SW 1271 (cell line): ENCODE measurements at regions not wholly inside any gene's neighbourhood (a gene's known extent, or its start where the extent isn't known, plus 50 kb on each side); places are given as distances from the start of the nearest gene placed in this dataset.

ENCODE experiments used
- DNase-seq, 2 experiments: peaks; one replicate each; lab custom pipeline; 2025; lab: John Stamatoyannopoulos, UW

DNA sequence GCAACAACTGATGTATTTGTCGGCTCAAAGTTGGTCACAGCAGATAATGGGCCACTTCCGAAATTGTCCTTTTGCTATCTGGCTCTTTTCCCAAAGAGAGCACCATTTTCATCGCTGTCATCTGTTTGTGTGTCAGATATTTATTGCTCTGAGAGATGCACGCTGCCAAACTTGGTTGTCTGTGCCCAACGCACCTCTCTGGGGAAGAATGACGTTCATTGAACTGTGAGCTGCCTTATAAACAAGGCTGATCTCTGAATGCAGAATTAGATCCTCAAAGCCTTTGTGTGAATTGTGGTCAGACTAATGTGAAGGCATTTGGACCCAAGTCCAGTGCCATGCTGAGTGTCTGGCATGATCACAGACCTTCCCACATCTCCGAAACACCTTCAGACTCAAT is 174.7 kb upstream of the LYZL1 start:
- no peak for DNase-seq

DNA sequence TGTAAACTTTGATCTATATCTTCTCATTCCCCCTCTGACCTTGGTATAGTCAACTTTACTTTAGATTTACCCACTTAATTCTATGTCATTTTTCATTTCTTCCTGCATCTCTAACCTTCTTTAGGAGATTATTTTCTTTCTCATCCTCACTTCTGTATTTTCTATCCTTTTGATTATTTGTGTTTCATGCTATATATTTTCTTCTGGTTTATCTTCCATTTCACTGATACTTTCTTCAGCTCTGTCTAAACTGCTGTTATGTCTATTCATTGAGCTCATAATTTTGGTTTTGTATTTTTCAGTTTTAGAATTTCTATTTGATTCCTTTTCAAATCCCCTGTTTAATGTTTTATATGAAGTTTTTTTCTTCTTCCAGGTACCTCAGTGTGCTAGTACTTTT is 171.1 kb upstream of the LYZL1 start:
- DNase-seq, result no peak

DNA sequence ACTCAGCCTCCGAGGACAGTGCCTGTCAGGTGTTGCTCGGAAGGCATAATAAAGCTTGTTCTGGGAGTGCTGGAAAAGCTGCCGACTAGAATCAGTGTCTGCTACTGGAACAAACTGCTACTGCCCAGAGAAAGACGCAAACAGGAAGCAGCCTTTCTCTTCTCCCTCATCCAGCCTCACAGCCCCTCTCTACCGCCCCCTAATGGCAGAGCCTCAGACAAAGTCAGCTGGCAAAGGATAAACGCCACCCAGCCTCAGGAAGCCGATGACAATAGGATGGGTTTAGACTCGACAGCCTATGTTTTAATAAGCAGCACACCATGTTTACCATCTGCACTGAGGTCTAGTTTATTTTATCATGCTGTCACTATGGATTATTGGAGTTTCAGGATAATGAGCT is 169.5 kb upstream of the LYZL1 start:
- DNase-seq, result no peak

DNA sequence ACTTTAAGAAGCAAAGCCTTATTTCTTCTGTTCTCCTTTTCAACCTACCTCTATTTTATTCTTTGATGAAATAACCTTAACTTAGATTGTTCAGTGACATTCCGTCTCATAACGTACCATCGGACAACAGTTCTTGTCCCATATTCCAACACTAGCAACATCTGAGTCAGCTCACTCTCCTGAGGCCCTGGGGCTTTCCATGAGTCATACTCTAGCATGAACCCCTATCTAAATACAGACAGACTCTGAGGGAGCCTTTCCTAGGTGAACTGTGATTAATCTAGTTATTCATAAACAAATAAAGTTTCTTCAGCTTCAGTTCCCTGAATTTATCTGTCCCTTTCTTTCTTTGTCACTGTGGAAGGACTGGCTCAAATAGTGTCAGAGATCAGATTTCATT is 168.7 kb upstream of the LYZL1 start:
- peak in 1 of 2 experiments; percentile 22 for DNase-seq

DNA sequence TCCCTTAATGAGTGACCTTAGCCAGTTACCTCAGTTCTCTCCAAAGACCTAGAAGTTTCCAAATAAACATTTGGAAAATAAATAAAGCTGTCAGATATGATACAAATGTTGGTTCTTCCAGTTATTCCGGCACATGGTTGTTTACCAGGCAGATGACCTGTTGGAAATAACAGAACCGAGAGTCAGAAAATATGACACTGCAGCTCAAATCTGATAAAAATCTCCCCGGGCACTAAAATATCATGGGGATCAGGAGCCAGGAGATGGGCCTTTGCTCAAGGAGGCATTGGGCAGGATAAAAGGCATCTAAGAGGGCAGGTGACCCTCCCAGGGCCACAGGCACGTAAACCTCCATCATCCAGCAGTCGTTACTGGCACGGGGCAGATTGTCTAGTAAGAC is 164.0 kb upstream of the LYZL1 start:
- DNase-seq, result no peak

DNA sequence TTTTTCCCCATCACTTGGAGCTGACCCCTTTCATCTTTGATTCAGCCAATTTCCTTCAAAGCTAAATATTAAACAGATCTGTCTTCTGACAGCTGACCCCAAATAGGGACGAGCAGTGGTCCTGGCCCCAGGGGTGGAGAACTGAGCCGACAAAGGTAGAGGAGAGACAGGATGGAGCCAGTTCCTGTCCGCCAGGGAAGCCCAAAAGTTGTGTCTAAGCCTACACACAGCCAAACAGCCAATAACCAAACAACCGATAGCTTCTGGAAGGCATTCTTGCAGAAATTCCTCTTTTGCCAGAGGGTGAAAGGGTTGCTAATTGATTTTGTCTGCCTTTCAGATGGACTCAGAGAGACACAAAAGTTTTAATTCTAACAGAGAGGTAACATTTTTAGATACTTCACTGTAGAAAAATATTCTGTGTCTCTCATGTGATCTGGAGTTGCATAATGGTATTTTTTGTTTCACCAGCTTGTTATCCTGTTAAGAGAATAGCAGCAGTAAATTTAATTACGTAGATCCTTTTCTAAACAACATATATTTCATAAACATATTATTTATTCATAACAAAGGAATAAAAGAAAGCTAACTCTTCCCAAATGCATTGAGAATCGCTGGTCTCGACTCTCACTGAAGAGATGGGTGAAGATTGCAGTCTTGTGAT is 161.7 kb upstream of the LYZL1 start:
- DNase-seq, result no peak

DNA sequence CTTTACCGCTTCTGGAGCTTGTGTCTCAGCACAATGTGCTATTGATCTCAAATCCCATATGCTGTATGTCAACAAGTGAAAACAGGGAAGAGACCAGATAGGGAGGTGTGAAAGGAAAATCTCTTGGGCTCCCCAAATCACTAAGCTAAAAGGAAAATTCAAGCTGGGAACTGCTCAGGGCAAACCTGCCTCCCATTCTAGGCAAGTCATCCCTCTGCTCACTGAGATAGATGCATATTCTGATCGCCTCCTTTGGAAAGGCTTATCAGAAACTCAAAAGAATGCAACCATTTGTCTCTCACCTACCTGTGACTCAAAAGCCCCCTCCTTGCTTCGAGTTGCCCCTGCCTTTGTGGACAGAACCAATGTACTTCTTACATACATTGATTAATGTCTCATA is 161.1 kb upstream of the LYZL1 start:
- no peak for DNase-seq

DNA sequence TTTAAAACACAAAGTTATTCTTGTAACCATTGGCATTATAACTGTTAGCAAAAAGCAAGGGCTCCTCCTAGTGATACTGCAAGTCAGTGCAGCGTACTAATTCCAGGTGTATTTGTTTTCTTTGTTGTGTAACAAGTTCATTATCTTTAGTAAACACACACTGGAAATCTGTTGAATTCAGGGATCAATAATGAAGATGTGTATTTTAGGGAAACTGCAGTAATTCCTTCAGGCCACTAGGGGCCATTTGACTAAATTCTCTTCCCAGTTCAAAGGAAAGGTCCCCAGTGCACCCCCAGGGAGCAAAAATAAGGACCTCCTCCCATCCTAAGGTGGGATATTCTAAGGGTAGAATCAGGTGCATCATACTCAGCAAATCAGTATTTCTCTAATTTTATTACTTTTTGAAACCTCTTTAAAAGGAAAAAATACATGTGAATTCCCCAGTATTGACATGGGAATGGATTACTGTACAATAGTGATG is 158.6 kb upstream of the LYZL1 start:
- peak in 1 of 2 experiments; percentile 69 for DNase-seq

DNA sequence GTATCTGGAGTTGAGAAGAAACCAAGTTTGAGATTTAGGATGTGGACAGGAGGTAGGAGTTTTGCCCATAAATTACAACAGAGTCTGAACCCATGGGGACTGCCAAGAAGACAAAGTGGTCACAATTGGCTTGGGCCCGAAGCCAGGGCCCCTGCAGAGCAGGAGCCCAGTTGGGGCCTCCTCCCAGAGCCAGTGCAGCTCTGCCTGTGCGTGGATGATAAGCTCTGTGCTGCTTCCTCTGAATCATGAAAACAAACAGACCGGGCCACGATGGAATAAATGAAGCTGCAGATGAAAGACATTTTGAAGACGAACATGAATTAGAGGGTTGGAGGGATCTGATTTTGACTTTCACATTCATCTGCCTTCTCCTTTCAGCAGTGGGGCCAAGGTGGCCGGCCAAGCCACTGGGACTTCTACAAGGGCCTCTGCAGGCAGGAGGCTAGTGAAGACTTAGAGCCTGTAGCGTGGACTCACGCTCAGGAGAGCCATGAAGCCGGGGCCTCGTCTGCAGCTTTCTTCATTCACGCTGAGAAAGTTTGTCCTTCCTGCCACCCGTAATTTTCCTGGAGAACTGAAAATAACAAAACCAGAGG is 156.8 kb upstream of the LYZL1 start:
- no peak for DNase-seq

DNA sequence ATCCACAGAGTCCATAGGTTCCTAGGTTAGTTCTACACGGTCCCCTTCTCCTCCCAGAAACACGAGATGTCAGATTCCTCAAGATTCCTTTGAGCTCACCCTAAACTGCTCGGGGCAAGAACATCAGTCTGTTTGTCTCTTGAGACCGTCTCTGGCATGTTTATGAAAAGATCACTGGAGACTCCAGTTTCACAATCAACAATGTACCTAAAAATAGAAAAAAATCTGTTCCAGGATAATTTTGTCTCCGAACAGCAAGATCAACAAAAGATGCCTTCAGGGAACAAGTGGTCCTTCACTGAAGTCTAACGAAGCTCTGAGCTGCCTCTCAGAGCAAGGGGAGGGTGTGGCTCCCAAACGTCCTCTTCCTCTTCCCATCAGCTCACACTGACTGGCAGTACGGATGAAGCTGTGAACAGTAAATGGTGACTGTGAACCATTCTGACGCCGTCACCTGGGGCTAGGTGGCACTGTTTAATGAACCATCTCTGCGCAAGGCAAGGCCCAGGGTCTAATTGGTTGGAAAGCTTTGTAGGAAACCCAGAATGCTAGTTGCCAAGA is 156.2 kb upstream of the LYZL1 start:
- no peak for DNase-seq

DNA sequence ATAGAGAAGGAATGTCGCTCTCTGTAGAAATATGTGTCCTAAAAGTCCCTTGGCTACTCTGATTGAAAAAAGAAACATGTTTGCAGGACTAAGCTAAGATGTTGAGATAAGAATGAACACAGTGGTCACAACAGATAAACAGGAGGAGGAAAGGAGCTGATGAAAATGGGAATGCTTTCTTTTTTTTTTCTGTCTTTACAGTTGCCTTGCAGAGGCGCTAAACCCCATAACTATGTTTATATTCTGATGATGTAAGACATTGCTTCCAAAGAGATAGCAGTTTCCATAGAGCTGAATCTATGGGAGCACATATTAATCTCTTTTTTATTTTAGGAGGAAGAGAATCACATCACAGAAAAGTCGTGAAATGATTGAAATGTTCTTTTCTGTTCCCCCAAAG is 153.5 kb upstream of the LYZL1 start:
- no peak for DNase-seq

DNA sequence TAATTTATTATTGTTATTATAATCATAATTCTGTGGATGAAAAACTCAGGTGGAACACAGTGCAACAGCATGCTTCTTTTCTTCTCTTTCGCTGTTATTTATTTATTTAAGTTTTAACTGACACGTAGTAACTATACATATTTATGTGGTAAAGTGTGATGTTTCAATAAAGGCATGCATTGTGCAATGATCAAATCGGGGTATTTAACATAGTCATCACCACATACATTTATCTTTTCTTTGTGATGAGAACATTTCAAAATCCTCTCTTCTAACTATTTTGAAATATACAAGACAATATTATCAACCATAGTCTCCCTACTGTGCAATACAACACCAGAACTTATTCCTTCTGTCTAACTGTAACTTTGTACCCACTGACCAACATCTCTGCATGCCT is 152.5 kb upstream of the LYZL1 start:
- DNase-seq, result no peak

DNA sequence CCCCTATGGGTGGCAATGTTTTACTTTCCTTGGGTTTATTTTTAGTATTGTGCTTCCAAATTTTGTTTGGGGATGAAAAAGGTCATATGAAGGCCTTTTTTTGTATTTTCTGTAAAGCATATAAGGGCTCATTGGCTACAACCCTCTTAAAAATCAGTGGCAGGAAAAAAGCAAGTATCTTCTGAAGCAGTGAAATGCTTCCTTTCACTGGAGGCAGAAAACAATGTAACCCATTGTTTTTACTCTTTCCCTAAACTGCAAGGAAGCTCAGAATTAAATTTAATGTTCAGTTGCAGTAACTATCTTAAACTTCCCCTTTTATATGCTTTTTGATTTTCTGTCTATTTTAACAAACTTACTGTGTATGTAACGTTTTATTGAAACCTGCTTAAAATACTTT is 148.7 kb upstream of the LYZL1 start:
- no peak for DNase-seq

DNA sequence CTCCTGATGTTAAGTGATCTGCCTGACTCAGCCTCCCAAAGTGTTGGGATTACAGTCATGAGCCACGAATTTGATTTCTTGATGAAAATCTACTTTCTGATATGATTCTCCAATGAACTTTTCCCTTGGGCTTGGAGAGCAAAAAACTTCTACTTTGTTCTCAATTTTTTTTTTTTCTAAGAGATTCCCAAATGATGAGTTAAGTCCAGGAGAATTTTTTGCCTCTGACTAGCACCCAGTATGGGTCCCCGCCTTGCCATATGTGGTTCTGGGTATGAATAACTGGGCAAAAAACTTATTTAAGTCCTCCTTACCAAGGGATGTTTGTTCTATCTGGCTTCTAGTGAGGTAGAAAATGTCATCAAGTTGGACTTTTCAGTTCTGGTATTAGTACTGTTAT is 147.9 kb upstream of the LYZL1 start:
- peak; percentile 79 to 87 for DNase-seq

DNA sequence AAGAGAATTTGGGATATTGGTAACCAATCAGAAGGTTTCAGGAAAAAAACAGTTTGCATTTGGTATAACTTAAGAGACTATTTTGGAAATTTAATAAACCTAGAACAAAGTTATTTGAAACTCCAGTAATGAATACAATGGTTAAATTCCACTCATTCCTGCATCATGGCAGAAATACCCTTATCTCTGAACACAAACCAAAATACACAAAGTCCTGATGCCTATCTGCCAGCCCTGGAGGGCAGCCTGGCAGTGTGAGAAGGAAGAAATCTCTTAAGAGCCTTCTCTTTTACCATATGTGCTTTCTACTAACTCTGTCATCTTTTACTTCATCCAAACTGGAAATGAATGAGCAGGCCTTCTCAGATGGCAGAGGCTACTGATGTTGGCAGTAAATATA is 147.1 kb upstream of the LYZL1 start:
- peak in 1 of 2 experiments; percentile 62 for DNase-seq

DNA sequence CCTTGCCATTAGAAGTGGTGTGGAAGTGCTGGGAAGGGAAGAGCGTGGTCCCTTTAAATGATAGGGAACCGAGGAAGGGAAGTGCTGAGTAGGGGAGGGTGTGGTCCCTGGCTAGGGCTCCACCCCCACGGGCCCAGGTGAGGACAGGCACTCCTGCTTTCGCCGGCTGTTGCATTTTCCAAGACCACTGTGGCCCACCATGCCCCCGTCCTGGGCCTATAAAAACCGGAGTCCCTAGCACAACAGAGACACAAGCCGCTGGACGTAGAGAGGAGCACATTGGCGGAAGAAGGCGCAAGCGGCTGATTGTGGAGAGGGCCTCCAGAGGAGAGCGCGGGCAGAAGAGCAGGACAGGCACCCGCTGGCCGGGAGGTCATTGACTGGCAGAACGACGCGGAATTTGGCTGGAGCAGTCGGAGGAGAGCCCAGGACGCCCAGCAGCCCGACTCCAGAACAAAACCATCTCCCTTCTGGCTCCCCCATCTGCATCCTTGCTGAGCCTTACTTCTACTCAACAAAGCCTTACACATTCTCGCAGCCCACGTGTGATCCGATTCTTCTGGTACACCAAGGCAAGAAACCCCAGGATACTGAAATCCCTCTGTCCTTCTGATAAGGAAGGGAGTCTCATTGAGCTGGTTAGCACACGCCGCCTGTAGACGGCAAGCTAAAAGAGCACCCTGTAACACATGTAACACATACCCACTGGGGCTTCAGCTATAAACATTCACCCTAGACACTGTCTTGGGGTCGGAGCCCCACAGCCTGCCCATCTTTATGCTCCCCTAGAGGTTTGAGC is 146.2 kb upstream of the LYZL1 start:
- no peak for DNase-seq

DNA sequence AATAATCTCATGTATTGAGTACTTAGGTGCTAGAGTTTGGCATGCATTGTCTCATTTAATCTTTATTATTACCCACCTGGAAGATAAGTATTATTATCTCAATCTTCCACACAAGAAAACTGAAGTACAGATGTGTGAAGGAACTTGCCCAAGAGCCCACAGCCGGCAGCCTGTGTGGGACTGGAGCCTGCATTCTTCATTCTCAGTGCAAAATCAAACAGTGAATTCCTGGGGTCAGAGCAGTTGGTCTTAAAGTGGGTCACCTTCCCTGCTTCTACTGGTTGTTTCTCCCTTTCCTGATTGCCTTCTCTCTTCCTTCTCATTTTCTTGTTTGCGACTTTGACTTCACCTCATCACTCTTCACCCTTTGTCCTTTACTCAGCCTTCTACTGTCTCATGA is 144.7 kb upstream of the LYZL1 start:
- no peak for DNase-seq

DNA sequence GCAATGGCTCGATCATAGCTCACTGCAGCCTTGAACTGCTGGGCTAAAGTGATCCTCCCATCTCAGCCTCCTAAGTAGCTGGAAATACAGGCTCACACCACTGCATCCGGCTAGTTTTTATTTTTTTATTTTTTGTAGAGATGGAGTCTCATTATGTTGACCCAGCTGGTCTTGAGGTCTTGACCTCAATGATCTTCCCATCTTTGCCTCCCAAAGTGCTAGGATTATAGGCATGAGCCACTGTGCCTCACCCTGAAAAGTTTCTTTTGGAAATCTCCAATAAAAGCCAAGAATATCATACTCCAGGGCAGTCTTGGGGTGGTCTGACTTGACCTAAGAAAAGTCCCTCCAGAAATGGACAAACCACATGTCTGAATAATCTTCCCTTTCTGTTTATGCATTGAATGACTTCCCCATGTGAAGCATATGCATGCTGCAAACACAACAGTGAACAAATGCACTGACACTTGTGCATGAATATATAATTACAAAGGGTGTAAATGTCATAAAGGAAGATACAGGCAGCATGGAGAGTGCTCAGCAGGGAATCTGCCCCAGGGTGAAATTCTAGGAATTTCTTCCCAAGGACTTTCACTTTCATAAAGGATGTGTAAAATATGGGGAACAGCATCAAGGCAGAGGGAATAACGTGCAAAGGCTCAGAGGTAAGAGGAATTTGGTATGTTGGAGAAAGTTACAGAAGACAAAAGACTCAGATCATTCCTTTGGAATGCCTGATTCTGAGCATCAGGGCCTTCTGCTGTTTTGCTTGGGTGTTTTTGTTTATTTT is 142.4 kb upstream of the LYZL1 start:
- no peak for DNase-seq

DNA sequence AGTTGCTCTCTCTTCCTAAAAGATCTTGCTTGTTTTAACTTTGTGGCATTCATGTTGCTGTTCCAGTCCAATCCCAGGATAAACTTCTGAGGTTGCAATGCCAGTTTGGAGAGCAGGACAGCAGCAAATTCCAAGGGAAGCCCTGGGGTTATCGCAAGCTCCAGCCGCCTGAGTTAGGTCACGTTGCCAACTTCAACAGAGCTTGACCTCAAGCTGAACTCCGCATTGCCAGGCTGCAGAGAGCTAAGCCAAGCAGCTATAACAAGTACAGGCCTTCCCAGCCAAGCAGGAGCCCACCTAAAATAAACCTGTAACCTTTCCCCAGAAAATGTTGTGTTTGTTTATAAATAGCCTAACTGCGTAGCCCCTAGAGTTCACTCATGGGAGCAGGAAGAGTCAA is 138.9 kb upstream of the LYZL1 start:
- DNase-seq, result no peak

DNA sequence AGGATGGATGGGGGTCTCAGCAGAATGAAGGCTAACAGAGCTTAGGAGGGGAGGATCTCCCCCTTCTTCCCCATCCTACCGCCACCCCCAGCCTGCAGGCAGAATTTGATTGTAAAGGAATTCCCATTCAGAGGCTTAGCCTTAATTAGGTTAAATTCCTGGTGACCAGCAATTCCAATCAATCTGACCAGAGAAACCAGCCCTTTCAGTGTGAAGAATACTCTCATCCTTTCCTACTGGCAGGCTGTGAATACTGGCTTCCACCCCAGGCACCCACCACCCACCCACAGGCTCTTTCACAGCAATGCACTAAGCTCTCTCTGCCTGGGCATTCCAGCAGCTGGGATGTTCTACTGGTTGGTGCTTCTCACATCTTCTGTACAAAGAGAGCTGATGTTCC is 137.9 kb upstream of the LYZL1 start:
- no peak for DNase-seq

DNA sequence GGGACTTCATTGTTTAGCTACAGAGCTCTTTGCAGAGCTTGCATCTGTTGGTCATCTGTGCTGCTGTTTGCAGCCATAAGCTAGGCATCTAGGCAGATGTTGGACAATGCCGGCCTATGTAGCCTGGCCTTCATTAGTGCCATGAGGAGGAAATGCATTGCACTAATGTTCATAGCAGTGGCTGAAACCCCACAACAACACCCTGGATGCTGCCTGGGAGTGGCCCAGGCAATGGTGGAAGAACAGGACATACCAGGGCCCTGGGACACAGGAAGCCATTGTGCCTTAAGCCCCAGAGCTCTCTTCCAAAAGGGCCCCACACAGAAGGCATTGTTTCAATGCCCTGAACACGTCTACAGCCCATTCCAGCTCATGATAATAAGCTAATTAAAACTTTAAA is 131.5 kb upstream of the LYZL1 start:
- DNase-seq, result no peak

DNA sequence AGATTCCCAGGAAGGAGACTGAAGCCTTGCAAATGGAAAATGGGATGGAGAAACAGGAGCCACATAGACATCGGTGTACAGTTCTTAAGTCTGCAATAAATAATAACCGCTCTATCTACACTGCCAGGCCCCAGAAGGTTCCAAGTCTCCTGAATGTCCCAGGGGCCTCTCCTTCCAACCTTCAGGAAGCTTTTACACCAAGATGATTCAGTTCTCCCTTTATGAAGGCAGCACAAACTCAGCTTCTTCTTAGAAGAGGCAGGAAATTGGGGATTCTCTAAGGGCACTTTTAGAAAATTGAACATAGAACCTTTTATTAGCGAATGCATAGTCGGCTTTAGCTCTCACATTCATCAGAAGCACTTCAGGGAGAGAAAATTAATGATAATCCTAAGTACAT is 130.8 kb upstream of the LYZL1 start:
- no peak for DNase-seq
